HepG2 (cell line): ENCODE measurements at regions not wholly inside any gene's neighbourhood (a gene's known extent, or its start where the extent isn't known, plus 50 kb on each side); places are given as distances from the start of the nearest gene placed in this dataset.

Experiments
- AGO1 ChIP-seq: fragments of 200-400 bp; formaldehyde crosslinking; IDR thresholded peaks from 2 replicates; pipeline ENCODE4 v1.6.1; 2017; ENCODE audit warnings: mild to moderate bottlenecking, low read depth, low read length, moderate library complexity; ENCODE audit not compliant: poor library complexity, severe bottlenecking
- BRCA1 ChIP-seq: sonication (generic); formaldehyde crosslinking; IDR thresholded peaks from 2 replicates; pipeline ENCODE4 v1.4.0; 2020; ENCODE audit warnings: missing genetic modification reagents
- FLYWCH1 ChIP-seq: sonication (generic); formaldehyde crosslinking; IDR thresholded peaks from 2 replicates; pipeline ENCODE4 v1.8.1; 2023; ENCODE audit warnings: mild to moderate bottlenecking, missing genetic modification reagents
- GATAD2A ChIP-seq: IDR thresholded peaks from 2 replicates; pipeline ENCODE4 v1.6.1; 2016
- HIVEP1 ChIP-seq: sonication (generic); formaldehyde crosslinking; IDR thresholded peaks from 2 replicates; pipeline ENCODE4 v1.4.0; 2020; ENCODE audit warnings: mild to moderate bottlenecking, missing genetic modification reagents
- HOXA7 ChIP-seq: sonication (generic); formaldehyde crosslinking; IDR thresholded peaks from 2 replicates; pipeline ENCODE4 v1.8.1; 2022; ENCODE audit warnings: mild to moderate bottlenecking, missing genetic modification reagents, moderate library complexity
- KDM3A ChIP-seq: IDR thresholded peaks from 2 replicates; pipeline ENCODE4 v1.6.1; 2018; ENCODE audit warnings: low read depth, missing compliant biosample characterization
- KDM6A ChIP-seq: IDR thresholded peaks from 2 replicates; pipeline ENCODE4 v1.6.1; 2016; ENCODE audit warnings: low read depth
- KLF13 ChIP-seq: sonication (generic); formaldehyde crosslinking; IDR thresholded peaks from 2 replicates; pipeline ENCODE4 v1.4.0; 2020; ENCODE audit warnings: mild to moderate bottlenecking, missing genetic modification reagents
- MAZ ChIP-seq, 2 experiments: sonication (generic) in 1 of 2; formaldehyde crosslinking in 1 of 2; IDR thresholded peaks; 2 replicates each; pipeline versions ENCODE4 v1.5.0 to v1.6.1; 2012 to 2020; ENCODE audit warnings: low read depth in 2 of 2, mild to moderate bottlenecking in 2 of 2, borderline replicate concordance in 1 of 2, improper control_type of control experiment in 1 of 2, low read length in 1 of 2, missing genetic modification reagents in 1 of 2, moderate library complexity in 1 of 2
- MED1 ChIP-seq: sonication (generic); formaldehyde crosslinking; IDR thresholded peaks from 2 replicates; pipeline ENCODE4 v1.4.0; 2020; ENCODE audit warnings: missing genetic modification reagents
- MEIS1 ChIP-seq: sonication (generic); formaldehyde crosslinking; IDR thresholded peaks from 2 replicates; pipeline ENCODE4 v1.9.0; 2021; ENCODE audit warnings: mild to moderate bottlenecking, missing genetic modification reagents, moderate library complexity, borderline replicate concordance
- NR2F6 ChIP-seq, 2 experiments: IDR thresholded peaks; 2 replicates each; pipeline ENCODE4 v1.6.1; 2016; ENCODE audit warnings: antibody characterized with exemption in 1 of 2, mild to moderate bottlenecking in 1 of 2
- PHF21A ChIP-seq: sonication (generic); formaldehyde crosslinking; IDR thresholded peaks from 2 replicates; pipeline ENCODE4 v1.5.0; 2020; ENCODE audit warnings: mild to moderate bottlenecking, missing genetic modification reagents
- PITX1 ChIP-seq: sonication (generic); formaldehyde crosslinking; IDR thresholded peaks from 2 replicates; pipeline ENCODE4 v1.5.1; 2020; ENCODE audit warnings: mild to moderate bottlenecking, missing genetic modification reagents
- RBM22 ChIP-seq: fragments of 200-400 bp; formaldehyde crosslinking; optimal IDR thresholded peaks from 2 replicates; pipeline ENCODE3; 2017; ENCODE audit warnings: mild to moderate bottlenecking, low read length, moderate library complexity
- SKI ChIP-seq: fragments of 450-650 bp; IDR thresholded peaks from one replicate; pipeline ENCODE4 v1.6.1; 2018; ENCODE audit warnings: mild to moderate bottlenecking; ENCODE audit not compliant: partially characterized antibody
- SOX6 ChIP-seq, 2 experiments: fragments of 450-650 bp in 1 of 2; sonication (generic) in 1 of 2; formaldehyde crosslinking in 1 of 2; IDR thresholded peaks; 2 replicates each; pipeline versions ENCODE4 v1.4.0 to v1.6.1; 2017 to 2020; ENCODE audit warnings: antibody characterized with exemption in 1 of 2, mild to moderate bottlenecking in 1 of 2, missing genetic modification reagents in 1 of 2
- STAG1 ChIP-seq: sonication (generic); formaldehyde crosslinking; IDR thresholded peaks from 2 replicates; pipeline ENCODE4 v1.4.0; 2020; ENCODE audit warnings: missing genetic modification reagents
- TAF15 ChIP-seq: fragments of 200-400 bp; formaldehyde crosslinking; IDR thresholded peaks from one replicate; pipeline ENCODE4 v1.6.1; 2018; ENCODE audit warnings: mild to moderate bottlenecking, low read depth, low read length; ENCODE audit not compliant: poor library complexity, severe bottlenecking
- TARDBP ChIP-seq: sonication (generic); formaldehyde crosslinking; IDR thresholded peaks from 2 replicates; pipeline ENCODE4 v1.8.0; 2022; ENCODE audit warnings: mild to moderate bottlenecking, missing genetic modification reagents
- ZMYM4 ChIP-seq: sonication (generic); formaldehyde crosslinking; IDR thresholded peaks from 2 replicates; pipeline ENCODE4 v1.8.1; 2023; ENCODE audit warnings: mild to moderate bottlenecking, missing genetic modification reagents
- ZNF337 ChIP-seq: sonication (generic); formaldehyde crosslinking; IDR thresholded peaks from 2 replicates; pipeline ENCODE4 v1.5.1; 2020; ENCODE audit warnings: missing genetic modification reagents, low read depth, mild to moderate bottlenecking, borderline replicate concordance
- ZNF547 ChIP-seq: sonication (generic); formaldehyde crosslinking; IDR thresholded peaks from 2 replicates; pipeline ENCODE4 v1.5.1; 2020; ENCODE audit warnings: mild to moderate bottlenecking, missing genetic modification reagents
- ZNF557 ChIP-seq: sonication (generic); formaldehyde crosslinking; IDR thresholded peaks from 2 replicates; pipeline ENCODE4 v1.4.0; 2020; ENCODE audit warnings: missing genetic modification reagents
- ZNF570 ChIP-seq: sonication (generic); formaldehyde crosslinking; IDR thresholded peaks from 2 replicates; pipeline ENCODE4 v1.4.0; 2020; ENCODE audit warnings: mild to moderate bottlenecking, missing genetic modification reagents, borderline replicate concordance
- ZNF7 ChIP-seq: IDR thresholded peaks from 2 replicates; pipeline ENCODE4 v1.6.1; 2016; ENCODE audit warnings: missing biosample characterization, missing genetic modification reagents
- ZNF883 ChIP-seq: sonication (generic); formaldehyde crosslinking; IDR thresholded peaks from 2 replicates; pipeline ENCODE4 v1.5.1; 2020; ENCODE audit warnings: mild to moderate bottlenecking, missing genetic modification reagents; ENCODE audit errors: not compliant biosample characterization
- TF ChIP-seq, protein P1 (sequence below): IDR thresholded peaks from 2 replicates; pipeline ENCODE4 v1.6.1; 2016; ENCODE audit warnings: mild to moderate bottlenecking
- TF ChIP-seq, protein P2 (sequence below): sonication (generic); formaldehyde crosslinking; IDR thresholded peaks from 2 replicates; pipeline ENCODE4 v1.4.0; 2020; ENCODE audit warnings: missing genetic modification reagents

DNA sequence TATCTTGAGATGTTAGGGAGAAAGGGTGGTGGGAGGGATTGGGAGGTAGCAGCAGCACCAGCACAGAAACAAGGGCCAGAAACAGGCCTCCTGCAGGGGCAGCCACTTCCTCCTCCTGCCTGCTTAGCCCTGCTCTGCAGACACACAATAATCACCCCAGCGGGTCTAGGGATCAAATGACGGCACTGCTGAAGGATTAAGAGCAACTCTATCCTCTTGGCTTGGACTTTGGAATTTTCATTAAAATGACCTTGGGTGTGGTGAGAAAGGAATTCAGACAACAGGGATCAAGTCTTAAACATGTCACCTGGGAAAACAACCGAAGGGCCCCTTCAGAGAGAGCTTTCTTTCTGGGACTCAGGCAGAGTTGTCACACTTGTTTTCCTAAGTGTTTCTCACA is 353.4 kb downstream of the SPRY1 start (continued):
- no peak for TF ChIP-seq RBM22
- no peak for TF ChIP-seq HOXA7 (CRISPR knock-in tag)
- TF ChIP-seq ZNF570 = no peak
- 0 out of 2 replicates have a peak, but pooled peaks have one; percentile 12 for TF ChIP-seq PHF21A
- TF ChIP-seq STAG1 (CRISPR knock-in tag) = peak; percentile 10; the same call in 1 of the 2 replicates
- 0 out of 2 replicates have a peak, but pooled peaks have one; percentile 24 for TF ChIP-seq MED1 (CRISPR knock-in tag)
- TF ChIP-seq MAZ (IDR thresholded peaks at IDR 0.05; ENCODE audit: borderline replicate concordance, low read depth, low read length) = no peak
- no peak for TF ChIP-seq MAZ (CRISPR knock-in tag; IDR thresholded peaks at IDR 0.05; ENCODE audit: low read depth)
- no peak for TF ChIP-seq SOX6 (IDR thresholded peaks at IDR 0.05)
- peak; percentile 13; the same call in 1 of the 2 replicates for TF ChIP-seq SOX6 (CRISPR knock-in tag; IDR thresholded peaks at IDR 0.05)
- TF ChIP-seq KDM6A (CRISPR knock-in tag) = peak; percentile 37; the same call in 1 of the 2 replicates
- TF ChIP-seq, protein P1, sequence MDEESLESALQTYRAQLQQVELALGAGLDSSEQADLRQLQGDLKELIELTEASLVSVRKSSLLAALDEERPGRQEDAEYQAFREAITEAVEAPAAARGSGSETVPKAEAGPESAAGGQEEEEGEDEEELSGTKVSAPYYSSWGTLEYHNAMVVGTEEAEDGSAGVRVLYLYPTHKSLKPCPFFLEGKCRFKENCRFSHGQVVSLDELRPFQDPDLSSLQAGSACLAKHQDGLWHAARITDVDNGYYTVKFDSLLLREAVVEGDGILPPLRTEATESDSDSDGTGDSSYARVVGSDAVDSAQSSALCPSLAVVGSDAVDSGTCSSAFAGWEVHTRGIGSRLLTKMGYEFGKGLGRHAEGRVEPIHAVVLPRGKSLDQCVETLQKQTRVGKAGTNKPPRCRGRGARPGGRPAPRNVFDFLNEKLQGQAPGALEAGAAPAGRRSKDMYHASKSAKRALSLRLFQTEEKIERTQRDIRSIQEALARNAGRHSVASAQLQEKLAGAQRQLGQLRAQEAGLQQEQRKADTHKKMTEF (CRISPR knock-in tag) = no peak
- no peak for TF ChIP-seq KLF13 (CRISPR knock-in tag)
- TF ChIP-seq MEIS1 (CRISPR knock-in tag) = no peak
- TF ChIP-seq HIVEP1 = no peak
- TF ChIP-seq PITX1 (CRISPR knock-in tag) = peak; percentile 72; the same call in 1 of the 2 replicates
- no peak for TF ChIP-seq NR2F6 (IDR thresholded peaks at IDR 0.05)
- no peak for TF ChIP-seq NR2F6 (CRISPR knock-in tag; IDR thresholded peaks at IDR 0.05)
- peak; percentile 60; the same call in 1 of the 2 replicates for TF ChIP-seq GATAD2A (CRISPR knock-in tag)
- no peak for TF ChIP-seq TAF15
- TF ChIP-seq BRCA1 (CRISPR knock-in tag) = no peak
- TF ChIP-seq TARDBP (CRISPR knock-in tag) = no peak
- peak; percentile 43; the same call in 1 of the 2 replicates for TF ChIP-seq ZMYM4 (CRISPR knock-in tag)
- no peak for TF ChIP-seq KDM3A
- TF ChIP-seq AGO1 = no peak
- 0 out of 2 replicates have a peak, but pooled peaks have one; percentile 26 for TF ChIP-seq ZNF547 (CRISPR knock-in tag)
- TF ChIP-seq ZNF7 = no peak
- TF ChIP-seq ZNF337 (CRISPR knock-in tag) = 0 out of 2 replicates have a peak, but pooled peaks have one; percentile 25
- no peak for TF ChIP-seq FLYWCH1 (CRISPR knock-in tag)
- no peak for TF ChIP-seq SKI
- no peak for TF ChIP-seq ZNF557 (CRISPR knock-in tag)
- TF ChIP-seq, protein P2, sequence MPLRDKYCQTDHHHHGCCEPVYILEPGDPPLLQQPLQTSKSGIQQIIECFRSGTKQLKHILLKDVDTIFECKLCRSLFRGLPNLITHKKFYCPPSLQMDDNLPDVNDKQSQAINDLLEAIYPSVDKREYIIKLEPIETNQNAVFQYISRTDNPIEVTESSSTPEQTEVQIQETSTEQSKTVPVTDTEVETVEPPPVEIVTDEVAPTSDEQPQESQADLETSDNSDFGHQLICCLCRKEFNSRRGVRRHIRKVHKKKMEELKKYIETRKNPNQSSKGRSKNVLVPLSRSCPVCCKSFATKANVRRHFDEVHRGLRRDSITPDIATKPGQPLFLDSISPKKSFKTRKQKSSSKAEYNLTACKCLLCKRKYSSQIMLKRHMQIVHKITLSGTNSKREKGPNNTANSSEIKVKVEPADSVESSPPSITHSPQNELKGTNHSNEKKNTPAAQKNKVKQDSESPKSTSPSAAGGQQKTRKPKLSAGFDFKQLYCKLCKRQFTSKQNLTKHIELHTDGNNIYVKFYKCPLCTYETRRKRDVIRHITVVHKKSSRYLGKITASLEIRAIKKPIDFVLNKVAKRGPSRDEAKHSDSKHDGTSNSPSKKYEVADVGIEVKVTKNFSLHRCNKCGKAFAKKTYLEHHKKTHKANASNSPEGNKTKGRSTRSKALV (CRISPR knock-in tag) = no peak
- TF ChIP-seq ZNF883 = no peak
